GM19395 (cell line): ENCODE measurements at regions not wholly inside any gene's neighbourhood (a gene's known extent, or its start where the extent isn't known, plus 50 kb on each side); places are given as distances from the start of the nearest gene placed in this dataset.

Source experiments
- ATAC-seq: cut with Tn5 transposase; IDR thresholded peaks from one replicate; pipeline ENCODE4 v1.9.1; 2021; ENCODE audit warnings: mild to moderate bottlenecking, moderate library complexity; ENCODE audit not compliant: unreplicated experiment

DNA sequence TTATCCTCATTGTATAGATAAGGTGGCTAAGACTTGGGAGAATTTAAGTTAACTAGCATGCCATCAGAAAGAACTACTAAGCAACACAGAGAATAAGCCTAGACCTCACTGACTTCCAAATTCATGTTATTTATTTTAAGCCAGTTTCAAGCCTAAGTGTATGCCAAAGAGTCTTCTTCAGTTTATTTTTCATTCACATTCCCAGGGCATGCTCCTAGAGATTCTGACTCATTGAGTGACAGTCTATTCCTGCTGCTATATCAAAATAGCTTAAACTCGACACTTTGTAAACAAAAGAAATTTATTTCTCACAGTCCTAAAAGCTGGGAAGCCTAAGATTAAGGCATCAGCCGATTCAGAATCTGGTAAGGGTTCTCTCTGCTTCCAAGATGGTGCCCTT is 467.1 kb downstream of the MBD2 start:
- ATAC-seq, result no peak

DNA sequence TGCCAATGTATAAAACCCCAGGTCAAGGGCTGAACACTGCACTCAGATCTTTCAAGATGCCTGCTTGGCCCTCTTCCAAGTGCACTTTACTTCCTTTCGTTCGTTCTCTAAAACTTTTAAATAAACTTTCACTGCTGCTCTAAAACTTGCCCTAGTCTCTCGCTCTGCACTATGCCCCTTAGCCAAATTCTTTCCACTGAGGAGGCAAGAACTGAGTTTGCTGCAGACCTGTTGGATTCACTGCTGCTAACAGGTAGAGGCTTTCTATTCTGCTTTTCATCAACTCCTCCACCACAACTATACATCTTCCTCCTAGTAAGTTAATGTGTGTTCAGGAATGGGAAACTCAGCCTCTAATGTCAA is 467.9 kb downstream of the MBD2 start:
- no peak for ATAC-seq

DNA sequence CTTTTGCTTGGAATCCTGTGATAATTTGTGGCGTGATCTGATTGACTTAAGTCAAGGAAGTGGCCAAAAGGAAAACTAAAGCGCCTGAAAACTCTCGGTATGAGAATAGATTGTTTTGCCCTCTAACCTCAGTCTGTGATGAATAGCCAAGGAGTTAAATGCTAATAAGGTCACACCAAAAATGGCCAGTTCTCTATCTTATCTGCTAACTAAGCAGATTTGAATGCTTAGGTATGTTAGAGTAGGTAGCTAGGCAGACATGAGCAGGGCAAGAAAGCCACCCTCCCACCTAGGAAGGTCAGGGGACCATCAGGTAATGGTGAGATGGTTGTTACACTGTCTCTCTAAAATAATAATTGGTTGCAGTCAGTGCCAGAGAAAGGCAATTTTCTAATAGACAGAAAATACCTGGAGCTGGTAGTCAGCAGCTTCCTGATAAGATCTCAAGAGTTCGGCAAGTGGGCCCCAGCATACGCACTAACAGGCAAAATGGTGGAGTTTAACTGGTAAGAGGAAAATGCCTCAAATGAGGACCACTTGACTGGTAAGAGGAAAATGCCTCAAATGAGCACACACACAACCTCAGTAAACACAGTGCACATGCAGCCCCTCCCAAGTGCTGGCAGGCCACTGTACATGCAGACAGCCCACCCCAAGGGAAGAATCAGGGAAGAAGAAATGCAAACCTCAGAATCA is 468.4 kb downstream of the MBD2 start:
- ATAC-seq, result no peak

DNA sequence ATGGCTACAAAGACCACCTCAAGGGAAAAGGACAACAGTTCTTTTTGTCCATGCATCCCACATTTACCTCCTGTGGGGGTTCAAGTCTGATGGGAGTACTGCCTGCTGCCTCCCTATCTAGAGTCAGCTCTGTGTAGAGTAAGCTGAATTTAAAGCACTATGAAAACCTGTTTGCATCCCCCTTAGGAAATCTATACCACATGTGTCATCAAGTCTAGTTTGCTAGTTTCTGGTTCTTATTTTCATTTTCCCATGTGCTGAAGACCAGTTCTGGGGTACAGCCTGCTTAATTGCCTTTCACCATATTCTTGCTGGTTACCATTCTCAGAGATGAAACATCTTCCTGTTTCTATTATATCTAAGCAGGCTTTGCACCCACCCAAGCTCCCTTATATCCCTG is 470.3 kb downstream of the MBD2 start:
- ATAC-seq, result no peak

DNA sequence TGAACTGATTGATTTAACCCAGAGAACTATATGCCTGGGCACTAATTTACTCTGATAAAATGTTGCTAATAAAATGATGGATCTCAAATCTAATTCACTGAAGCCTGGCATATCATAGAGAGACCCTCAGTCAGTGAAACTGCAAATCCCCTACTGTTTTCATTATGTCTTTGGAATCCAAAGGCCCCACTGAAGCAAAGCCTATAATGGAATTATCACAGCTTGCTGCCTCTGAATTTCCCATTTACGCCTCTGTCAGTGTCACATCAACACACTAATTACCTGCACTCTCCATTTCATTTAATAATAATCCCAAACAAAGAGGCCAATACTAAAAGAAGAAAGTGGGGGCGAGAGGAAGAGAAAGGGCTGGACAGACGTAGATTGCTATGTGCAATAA is 470.9 kb downstream of the MBD2 start:
- ATAC-seq, result no peak

DNA sequence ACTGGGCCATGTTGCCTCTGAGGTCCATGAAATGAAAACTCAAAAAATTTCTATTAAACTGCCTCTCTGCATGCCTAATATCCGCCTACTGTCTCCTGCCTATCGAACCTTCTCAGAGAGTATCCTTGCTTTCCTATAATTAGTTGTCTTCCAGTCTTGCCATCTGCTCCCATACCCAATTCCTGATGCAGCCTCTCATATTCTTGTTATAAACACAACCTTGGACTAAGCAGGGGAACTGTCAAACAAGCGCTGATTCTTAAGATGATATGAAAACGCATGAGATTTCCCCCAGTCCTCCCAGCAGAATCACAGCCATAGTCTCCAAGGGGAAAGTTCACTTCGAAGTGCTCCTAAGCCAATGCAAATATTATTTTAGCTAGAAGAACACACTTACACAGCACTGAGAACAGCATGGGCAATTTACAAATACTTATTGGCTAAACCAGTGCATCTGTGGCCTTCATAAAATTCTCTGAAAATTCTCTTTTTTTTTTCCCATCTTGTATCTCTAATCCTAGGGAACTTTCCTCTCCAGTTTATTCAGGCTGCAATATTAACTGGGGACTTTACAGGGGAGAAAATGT is 471.6 kb downstream of the MBD2 start:
- no peak for ATAC-seq

DNA sequence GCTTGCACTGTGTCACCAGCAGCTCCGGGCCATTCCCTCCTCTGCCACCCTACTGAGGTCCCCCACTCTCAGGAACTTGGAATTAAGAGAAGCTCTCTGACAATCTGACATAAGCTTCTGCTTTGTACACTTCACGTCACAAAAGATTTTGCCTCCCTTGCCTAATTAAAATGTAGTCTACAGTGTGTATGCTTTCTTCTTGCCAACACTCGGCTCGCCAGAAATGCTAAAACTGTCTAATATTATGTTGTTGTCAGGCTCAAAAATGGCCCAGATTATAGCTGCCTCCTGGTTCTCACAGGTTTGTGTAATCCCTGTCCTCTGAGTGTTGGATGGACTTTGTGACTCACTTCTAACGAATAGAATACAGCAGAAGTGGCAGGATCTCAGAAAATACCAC is 474.7 kb downstream of the MBD2 start:
- ATAC-seq, result no peak

DNA sequence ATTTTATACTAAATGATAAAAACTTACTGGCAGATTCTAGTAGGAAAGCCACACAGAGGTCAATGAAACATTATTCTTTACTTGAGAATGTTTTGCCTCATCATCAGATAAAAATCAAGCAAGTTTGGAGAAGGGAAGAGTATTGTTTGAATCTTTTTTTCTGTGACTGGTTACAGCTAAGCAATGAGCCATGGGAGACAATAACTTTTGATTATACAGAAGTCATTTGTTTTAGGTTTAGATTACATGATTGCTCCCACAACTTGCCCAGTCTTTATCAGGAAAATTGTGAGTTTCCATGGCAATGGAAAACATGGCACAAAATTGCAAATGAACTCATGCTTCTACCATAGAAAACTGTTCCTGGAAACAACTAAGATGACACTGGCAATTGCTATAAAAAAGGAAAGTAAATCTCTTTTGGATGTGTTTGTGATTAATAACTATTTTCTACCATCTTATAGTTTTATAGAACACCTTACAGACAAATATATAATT is 476.8 kb downstream of the MBD2 start:
- no peak for ATAC-seq

DNA sequence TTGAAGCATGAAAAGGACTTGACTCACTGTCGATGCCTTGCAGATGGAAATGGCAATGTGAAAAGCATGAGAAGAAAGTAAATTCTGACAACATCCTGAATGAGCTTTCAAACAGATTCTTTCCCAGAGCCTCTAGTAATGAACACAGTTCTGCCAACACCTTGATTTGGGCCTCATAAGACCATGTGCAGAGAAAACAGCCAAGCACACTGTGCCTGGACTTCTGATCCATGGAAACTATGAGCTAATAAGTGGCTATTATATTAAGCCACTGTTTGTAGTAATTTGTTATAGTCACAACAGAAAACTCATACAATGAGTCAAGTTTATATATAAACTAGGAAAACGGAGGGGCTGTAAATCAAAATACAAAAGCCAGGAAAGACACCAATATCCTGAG is 477.3 kb downstream of the MBD2 start:
- ATAC-seq, result no peak

DNA sequence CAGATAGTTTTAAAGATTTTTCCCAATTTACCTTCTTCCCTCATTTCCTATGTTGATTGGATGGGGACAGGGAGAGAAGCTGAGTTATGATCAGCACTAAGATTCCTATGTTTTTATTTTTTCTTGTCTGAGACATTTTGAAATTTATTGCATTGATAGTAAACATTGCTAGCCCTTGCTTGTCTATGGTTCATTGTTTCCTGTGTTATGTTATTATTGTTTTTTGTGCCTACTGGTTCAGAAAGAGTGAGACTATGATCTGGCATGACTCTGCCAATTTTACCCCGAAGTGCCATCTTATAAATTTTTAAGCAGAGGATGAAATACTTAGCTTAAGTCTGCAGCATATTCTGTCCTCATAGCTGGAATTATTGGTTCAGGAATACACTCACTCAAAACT is 478.5 kb downstream of the MBD2 start:
- no peak for ATAC-seq

DNA sequence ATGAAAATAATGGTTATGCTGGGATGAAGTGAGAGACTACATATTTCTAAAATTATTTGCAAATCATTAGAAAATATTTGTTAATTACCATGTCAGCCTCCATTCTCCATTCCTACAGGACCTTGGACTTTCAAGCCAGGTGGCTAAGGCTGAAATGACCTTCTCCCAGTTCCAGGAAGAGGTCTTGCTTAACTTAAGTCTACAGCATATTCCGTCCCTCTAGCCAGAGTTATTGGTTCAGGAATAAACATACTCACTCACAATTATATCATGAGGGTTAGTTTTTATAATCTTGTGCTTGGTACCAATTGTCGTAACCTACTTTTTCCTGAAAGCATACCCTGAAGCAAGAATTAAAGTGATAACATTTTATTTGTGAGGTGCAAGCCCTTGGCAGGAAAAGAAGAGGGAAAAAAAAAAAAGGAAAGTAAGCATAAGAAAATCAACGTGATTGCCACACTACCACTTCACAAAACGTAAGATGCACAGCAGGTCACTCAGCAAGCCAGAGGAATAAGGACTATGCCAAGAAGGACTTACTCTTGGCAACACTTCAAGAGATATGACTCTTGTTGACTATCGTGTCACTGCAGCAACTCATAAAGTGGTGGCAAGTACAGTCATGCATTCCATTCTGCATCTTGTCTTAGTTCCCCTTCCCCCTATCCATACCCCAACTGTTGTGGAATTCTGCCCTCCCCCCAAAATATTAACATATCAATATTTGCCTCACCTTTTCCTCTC is 479.1 kb downstream of the MBD2 start:
- no peak for ATAC-seq

DNA sequence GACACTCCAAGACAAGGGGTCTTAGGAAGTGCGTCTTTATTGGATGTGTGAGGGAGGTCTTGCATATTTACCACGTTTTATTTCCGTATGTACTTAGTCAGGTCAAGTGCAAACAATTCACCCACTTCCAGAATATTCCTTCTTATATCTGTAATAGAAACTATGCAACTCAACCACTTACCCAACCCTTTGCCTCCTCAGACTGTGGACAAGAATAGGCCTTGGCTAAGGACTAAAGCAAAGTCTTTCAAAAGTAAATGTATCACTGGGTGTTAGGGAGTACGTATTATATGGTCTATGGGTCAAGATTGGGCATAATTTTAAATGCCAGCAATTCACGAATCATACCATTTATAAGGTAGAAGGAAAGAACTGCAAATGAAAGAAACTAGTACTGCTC is 484.8 kb downstream of the MBD2 start:
- no peak for ATAC-seq

DNA sequence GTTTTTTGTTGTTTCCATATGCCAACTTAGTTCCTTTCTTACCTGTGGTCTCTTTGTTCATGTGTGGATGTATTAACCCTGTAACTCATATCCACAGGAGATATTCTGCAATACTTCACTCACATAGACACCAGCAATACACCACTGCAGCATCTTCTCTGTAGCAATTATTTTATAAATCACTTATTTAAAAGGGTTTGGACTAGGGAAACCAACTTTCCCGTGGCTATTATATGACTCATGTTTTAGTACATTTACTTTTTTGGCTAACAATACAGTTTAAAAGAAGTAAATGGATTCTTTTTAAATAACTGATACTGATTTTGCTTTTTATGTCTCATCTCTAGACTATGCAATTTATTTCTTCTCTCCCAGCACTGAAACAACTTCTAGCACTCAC is 488.9 kb downstream of the MBD2 start:
- no peak for ATAC-seq

DNA sequence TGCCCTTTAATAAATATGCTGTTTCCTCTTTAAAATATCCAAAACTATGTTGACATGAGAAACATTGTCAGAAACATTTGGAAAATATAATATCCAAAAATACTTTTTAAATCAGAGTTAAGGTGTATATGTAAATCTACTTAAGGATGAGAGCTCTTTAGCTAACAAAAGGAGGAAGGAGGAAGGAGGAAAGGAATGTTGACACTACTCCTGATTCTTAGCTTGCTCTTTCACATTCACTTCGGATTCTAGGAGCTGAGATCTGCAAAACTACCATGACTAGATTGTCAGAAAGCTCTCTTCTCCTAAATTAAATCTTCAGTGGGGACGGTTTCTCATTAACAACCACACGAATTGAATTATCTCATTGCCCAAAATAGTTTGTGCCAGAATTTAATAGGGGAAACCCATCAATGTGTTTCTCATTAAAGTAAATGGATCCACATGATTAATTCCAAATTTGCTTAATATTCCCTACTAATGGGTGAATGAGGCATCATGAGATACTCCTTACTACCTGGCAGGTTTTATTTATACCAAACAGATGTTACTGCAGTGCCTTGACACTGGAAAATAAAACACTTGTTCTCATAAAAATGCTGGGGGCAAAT is 509.1 kb downstream of the MBD2 start:
- no peak for ATAC-seq

DNA sequence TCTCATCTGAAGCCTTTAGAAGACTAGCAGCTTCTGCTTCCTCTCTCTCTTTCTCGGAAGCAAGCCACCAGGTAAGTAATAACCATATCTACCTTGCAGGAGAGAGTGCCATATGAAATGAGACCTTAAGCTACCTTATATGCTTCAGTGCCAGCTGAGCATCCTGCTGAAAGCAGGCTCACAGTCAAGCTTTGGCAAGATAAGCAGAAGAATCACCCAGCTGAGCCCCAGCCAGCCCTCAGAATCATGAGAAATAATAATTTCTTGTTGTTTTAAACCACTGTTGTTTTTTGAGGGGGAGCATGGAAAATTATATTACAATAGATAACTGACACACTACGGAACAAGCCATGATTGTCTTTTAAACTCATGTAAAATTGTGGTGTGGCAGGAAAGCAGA is 514.4 kb downstream of the MBD2 start:
- no peak for ATAC-seq

DNA sequence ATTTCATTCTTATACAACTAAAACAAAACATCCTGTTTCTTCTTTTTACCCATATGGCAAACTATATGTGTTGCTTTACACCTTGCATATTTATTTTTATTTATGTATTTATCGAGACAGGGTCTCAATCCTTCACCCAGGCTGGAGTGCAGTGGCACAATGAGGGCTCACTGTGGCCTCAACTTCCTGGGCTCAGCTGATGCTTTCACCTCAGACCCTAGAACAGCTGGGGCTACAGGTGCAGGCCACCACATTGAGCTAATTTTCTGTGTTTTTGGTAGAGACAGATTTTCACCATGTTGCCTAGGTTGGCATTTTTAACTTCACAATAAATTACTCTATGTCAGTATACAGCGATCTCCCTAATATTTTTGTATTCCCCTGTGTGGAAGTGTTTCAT is 522.0 kb downstream of the MBD2 start:
- no peak for ATAC-seq

DNA sequence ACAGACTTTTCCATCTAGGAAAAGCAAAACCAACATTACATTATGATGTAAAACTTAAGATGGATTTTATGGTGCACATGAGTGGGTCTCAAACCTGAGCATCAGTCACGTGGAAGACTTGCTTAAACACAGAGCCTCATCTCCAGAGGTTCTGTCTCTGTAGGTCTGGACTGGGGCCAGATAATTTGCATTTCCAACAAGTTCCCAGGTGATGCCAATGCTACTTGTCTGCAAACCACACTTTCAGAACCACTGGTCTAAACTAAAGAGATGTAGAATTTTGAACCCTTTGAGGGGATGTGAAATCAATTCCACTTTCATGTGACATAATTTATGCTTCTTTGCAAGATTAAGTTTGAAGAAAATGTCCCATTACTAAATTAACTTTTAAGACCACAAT is 522.8 kb downstream of the MBD2 start:
- no peak for ATAC-seq

DNA sequence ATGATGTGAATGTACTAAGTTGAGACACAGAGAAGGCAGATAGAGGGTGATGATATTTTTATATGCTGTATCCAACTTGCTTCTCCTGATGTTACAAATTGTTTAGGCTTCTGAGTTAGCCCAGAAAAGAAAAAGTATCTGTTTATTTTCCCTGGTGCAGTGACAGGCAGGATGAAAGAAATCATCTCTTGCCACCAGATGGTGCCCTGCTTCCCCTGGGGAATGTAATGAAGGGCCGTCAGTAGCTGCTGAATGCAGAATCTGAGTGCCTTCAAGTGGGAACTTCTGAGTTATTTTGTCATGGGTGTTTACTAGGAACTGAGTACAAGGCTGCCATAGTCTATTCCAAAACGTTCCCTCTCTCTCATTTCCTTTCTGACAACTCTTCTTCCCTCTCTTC is 525.6 kb downstream of the MBD2 start:
- no peak for ATAC-seq

DNA sequence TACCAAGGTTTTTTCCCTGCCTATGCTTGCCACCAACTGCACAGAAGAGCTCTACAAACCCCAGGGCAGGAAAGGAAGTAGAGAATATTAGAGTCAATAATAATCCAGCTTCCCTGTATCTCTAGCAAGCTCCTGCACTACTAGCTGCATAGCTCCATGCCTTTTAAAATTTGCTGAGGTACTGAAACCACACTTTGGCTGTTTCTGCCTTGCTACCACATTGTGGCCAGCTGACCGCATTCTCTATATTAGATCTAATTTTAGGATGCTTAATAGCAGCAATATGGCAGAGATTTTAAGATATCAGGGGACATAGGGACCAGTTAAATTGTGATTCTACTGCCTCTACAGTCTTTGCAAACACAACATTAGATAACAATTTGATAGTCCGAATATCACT is 534.6 kb downstream of the MBD2 start:
- ATAC-seq, result no peak

DNA sequence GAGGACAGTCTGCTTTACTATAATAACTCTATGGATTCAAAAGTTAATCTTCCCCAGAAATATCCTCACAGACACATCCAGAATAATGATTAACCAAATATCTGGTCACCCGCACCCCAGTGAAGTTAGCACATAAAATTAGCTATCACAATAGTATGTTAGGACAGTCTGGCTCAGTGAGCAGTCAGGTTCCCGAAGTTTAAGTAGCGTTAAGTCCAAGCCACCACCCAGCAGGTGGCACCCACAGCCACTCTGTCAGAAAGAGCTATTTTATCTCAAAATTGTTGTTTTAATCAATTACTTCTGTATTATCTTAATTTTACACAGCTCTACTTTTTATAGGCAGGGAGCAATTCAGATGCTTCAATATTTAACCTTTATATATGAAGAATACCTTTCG is 537.5 kb downstream of the MBD2 start:
- no peak for ATAC-seq

DNA sequence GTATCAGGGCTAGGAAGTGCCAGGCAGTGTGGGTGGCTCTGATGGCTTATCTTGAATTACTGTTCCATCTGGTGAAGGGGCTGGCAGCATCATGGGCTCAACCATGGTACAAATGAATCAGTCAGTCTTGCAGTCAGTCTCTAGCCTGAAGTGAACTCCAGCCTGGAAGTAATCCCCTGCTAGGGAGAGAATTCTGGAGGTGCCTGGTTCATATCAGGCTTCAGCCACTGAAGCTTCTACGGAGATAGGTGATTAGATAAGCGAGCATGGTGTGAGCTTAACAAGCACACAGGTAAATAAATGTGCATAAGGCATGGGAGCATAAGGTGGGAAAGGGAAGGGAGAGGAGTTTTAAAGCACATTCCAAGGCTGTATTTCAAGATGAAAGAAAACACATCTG is 541.7 kb downstream of the MBD2 start:
- no peak for ATAC-seq

DNA sequence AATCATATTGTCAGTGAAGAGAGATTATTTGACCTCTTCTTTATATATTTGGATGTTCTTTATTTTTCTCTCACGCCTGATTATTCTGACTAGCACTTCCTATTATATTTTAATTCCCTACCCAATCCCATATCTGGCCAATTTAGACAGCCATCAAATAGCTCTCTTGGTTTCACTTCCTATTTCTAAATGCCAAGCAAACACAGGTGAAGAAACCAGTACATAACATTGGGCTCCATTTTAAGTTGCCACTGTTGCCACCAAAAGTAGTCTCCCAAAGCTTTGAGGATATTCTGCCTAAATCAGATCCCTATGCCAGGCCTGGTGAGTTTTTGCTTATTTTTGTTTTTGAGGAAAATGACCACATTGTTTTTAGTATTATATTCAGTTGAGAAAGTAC is 547.0 kb downstream of the MBD2 start:
- ATAC-seq, result no peak
